Heart right ventricle (tissue), 16 donors: ENCODE measurements at regions not wholly inside any gene's neighbourhood (a gene's known extent, or its start where the extent isn't known, plus 50 kb on each side); places are given as distances from the start of the nearest gene placed in this dataset.

ENCODE experiments used
- ATAC-seq, 8 donors: fragments of 200-7000 bp; cut with Tn5 transposase; one replicate each; pipeline ENCODE4 v1.9.1; 2020; ENCODE audit warnings: mild to moderate bottlenecking in 8 of 8, moderate library complexity in 8 of 8, moderate number of reproducible peaks in 1 of 8
- DNase-seq, 2 donors: peaks; one replicate each; pipeline ENCODE4 v3.0.0-alpha.2; 2020
- H3K27ac ChIP-seq, 10 donors: fragments of 200-600 bp; sonication (generic) in 2 of 10; one replicate each; pipeline versions ENCODE4 v1.5.0 to v1.8.0; 2020 to 2022; ENCODE audit warnings: mild to moderate bottlenecking in 3 of 10
- H3K27me3 ChIP-seq, 7 donors: fragments of 200-600 bp; one replicate each; pipeline ENCODE4 v1.8.0; 2021 to 2022; ENCODE audit warnings: mild to moderate bottlenecking in 2 of 7
- H3K36me3 ChIP-seq, 9 donors: fragments of 200-600 bp; sonication (generic) in 1 of 9; one replicate each; pipeline versions ENCODE4 v1.5.0 to v1.8.0; 2020 to 2022; ENCODE audit warnings: mild to moderate bottlenecking in 2 of 9
- H3K4me1 ChIP-seq, 9 donors: fragments of 200-600 bp; sonication (generic) in 1 of 9; one replicate each; pipeline versions ENCODE4 v1.5.0 to v1.8.0; 2020 to 2022; ENCODE audit warnings: mild to moderate bottlenecking in 4 of 9
- H3K4me3 ChIP-seq, 10 donors: fragments of 200-600 bp; sonication (generic) in 2 of 10; one replicate each; pipeline versions ENCODE4 v1.5.0 to v1.8.0; 2020 to 2022; ENCODE audit warnings: mild to moderate bottlenecking in 7 of 10, moderate library complexity in 2 of 10
- H3K9me3 ChIP-seq, 11 donors: fragments of 200-600 bp in 10 of 11; sonication (generic) in 2 of 11; one replicate each; pipeline versions ENCODE4 v1.5.0 to v1.8.0; 2013 to 2022; ENCODE audit warnings: mild to moderate bottlenecking in 2 of 11, control low read depth in 1 of 11, moderate library complexity in 1 of 11
- WGBS, 2 donors: extraction: QIAGEN DNeasy Blood & Tissue Kit; methylation state at CpG; one replicate each; pipeline ENCODE4 v1.1.7; 2013; ENCODE audit warnings: inconsistent platforms in 1 of 2; 5-methylcytosine and 5-hydroxymethylcytosine counted together
- intact Hi-C, 10 donors: fragments of 100-400 bp; cut with DNase I; formaldehyde crosslinking; loops; one replicate each; pipeline versions ENCODE4 v1.11.1 to v1.14.2; 2022
- TF ChIP-seq, protein P1 (sequence below), 9 donors: fragments of 200-600 bp; sonication (generic) in 2 of 9; IDR thresholded peaks; one replicate each; pipeline versions ENCODE4 v1.5.0 to v1.8.0; 2021 to 2022; ENCODE audit warnings: antibody characterized with exemption in 9 of 9, mild to moderate bottlenecking in 5 of 9, moderate library complexity in 1 of 9
- donor health status: Arrhythmogenic right ventricular cardiomyopathy.
- donor health status: ischemic (EF 13 %, LVEDD 7.1; RV severe dilation, severe dysfunction).
- donor health status: healthy with polysubstance abuse.
- donor health status: DM: no; HTN: yes; CAD: no.
- donor health status: DM: no; HTN: no; CAD: no.
- donor health status: ischemic (EF 25% LVEDD 6.9; RV normal size, moderate dysfunction).
- donor health status: ischemic (EF 25% LVEDD 5.7; RV mildly dilated, moderate dysfunction).
- donor health status: healthy.
- donor health status: DM: yes; HTN: yes; CAD: no.
- donor health status: Ischemic cardiomyopathy.
- donor health status: ischemic (EF 35%, LVEDD 5.7; RV mildly dilated, moderate dysfunction).
- donor health status: nonischemic (EF 11% LVEDD 7.7; RV severe dilation, severe dysfunction).
- donor health status: DM: yes; HTN: yes; CAD: no.
- donor health status: PGD.
- donor health status: ischemic (EF 29% LVEDD 5.4; RV normal size, mild dysfunction).
- donor health status: nonischemic (EF 23%, LVEDD 6.1; RV moderate dilation, normal function).

DNA sequence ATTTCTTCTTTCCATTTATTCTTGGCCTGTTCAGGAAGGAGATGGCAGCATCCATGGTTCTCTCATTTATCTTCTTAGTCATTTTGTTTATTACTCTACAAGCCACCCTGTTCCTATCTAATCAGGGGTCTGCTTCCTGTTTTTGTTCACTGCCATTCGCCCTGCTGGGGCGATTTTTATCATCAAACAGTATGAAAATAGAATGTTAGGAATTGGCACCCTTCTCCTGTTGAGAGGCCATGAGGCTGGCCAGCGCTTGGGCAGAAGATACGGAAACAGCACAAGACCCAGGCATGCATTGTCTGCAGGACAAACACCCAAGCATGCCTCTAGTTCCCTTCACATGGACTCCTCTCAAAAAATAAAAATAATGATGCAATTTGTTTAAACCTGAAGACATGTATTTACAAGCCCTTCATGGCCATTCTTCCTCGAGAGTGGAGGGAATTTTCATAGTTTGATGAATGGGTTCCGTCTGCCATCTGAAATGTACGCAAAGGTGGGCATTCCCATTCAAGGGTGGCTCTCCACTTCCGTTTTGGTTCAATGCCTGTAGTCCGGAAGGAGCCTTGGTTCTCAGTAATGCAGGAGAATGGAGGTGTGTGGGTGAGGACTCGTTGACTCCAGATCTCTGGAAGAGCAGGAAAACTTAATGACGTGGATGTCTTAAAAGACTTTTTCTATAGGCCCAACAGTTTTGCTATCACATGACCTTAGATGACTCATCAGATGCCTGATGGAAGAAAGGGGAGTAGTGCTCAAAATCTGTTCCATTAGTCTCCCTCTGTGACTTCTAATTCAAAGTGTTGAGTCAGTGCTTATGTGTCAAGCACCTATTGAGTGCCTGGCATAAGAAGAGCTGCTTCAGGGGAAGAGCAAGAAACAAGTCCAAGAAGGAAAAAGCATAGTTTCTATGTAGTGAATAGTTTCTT lies 252.4 kb upstream of the TBX3 start:
- Histone ChIP-seq H3K27ac (no peak overlapping the region), H3K4me1 (no peaks in the 10 kb centered on the region), H3K4me3 (no peak overlapping the region), H3K27me3 (no peaks in the 10 kb centered on the region), H3K9me3 (peaks cover 0 to 16% (median 0%) of the 10 kb centered on the region in 11 donors), H3K36me3 (no peaks in the 10 kb centered on the region)
- intact Hi-C loops: no loop called here
- TF ChIP-seq, protein P1, sequence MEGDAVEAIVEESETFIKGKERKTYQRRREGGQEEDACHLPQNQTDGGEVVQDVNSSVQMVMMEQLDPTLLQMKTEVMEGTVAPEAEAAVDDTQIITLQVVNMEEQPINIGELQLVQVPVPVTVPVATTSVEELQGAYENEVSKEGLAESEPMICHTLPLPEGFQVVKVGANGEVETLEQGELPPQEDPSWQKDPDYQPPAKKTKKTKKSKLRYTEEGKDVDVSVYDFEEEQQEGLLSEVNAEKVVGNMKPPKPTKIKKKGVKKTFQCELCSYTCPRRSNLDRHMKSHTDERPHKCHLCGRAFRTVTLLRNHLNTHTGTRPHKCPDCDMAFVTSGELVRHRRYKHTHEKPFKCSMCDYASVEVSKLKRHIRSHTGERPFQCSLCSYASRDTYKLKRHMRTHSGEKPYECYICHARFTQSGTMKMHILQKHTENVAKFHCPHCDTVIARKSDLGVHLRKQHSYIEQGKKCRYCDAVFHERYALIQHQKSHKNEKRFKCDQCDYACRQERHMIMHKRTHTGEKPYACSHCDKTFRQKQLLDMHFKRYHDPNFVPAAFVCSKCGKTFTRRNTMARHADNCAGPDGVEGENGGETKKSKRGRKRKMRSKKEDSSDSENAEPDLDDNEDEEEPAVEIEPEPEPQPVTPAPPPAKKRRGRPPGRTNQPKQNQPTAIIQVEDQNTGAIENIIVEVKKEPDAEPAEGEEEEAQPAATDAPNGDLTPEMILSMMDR (IDR thresholded peaks at IDR 0.05): no peak
- DNase-seq: no peak
- ATAC-seq: no peak
- 65 to 67% methylated on average over 11 of the region's 11 CpGs for WGBS, 2 donors

- H3K4me1 ChIP-seq: no peaks in the 10 kb centered on the region
- TF ChIP-seq, protein P1 (IDR thresholded peaks at IDR 0.05): peak in 7 of 9 donors; percentile 16 to 38 (median 23)
- H3K36me3 ChIP-seq: no peaks in the 10 kb centered on the region
- peaks cover 0 to 24% (median 4%) of the 10 kb centered on the region in 11 donors for H3K9me3 ChIP-seq
- intact Hi-C loops: no loop called here
- ATAC-seq (no peak), DNase-seq (no peak)
- no peak overlapping the region for H3K27ac ChIP-seq
- 97 to 98% methylated on average over 2 of the region's 2 CpGs for WGBS, 2 donors
- no peak overlapping the region for H3K4me3 ChIP-seq
- no peaks in the 10 kb centered on the region for H3K27me3 ChIP-seq
Observed at GRCh38 chr12:114935658-114936057, 251.7 kb upstream of the TBX3 start.

- 82 to 86% methylated on average over 6 of the region's 6 CpGs for WGBS, 2 donors
- TF ChIP-seq, protein P1 (IDR thresholded peaks at IDR 0.05): no peak
Observed at GRCh38 chr12:114933428-114934160, 249.6 kb upstream of the TBX3 start.

GRCh38 chr12:114932806-114933205 lies 248.8 kb upstream of the TBX3 start:
- ATAC-seq (no peak), DNase-seq (no peak)
- Histone ChIP-seq H3K27ac (no peak overlapping the region), H3K4me1 (no peaks in the 10 kb centered on the region), H3K36me3 (no peaks in the 10 kb centered on the region), H3K27me3 (no peaks in the 10 kb centered on the region), H3K4me3 (no peak overlapping the region), H3K9me3 (peaks cover 0 to 17% (median 4%) of the 10 kb centered on the region in 11 donors)
- 86 to 89% methylated on average over 2 of the region's 3 CpGs for WGBS, 2 donors
- intact Hi-C loops: no loop called here
- TF ChIP-seq, protein P1 (IDR thresholded peaks at IDR 0.05): no peak

More at GRCh38 chr12:114933428-114934160, 249.6 kb upstream of the TBX3 start:
- H3K27ac ChIP-seq: no peak overlapping the region
- no peaks in the 10 kb centered on the region for H3K4me1 ChIP-seq
- no peaks in the 10 kb centered on the region for H3K36me3 ChIP-seq
- no peak overlapping the region for H3K4me3 ChIP-seq
- DNase-seq (no peak), ATAC-seq (peak in 1 of 8 donors; percentile 29)
- intact Hi-C loops: no loop called here
- H3K9me3 ChIP-seq: peaks cover 0 to 17% (median 4%) of the 10 kb centered on the region in 11 donors
- no peaks in the 10 kb centered on the region for H3K27me3 ChIP-seq
